HG02885 (cell line): ENCODE measurements at regions not wholly inside any gene's neighbourhood (a gene's known extent, or its start where the extent isn't known, plus 50 kb on each side); places are given as distances from the start of the nearest gene placed in this dataset.

Source experiments
- ATAC-seq: cut with Tn5 transposase; IDR thresholded peaks from one replicate; pipeline ENCODE4 v1.9.1; 2021; ENCODE audit warnings: mild to moderate bottlenecking; ENCODE audit not compliant: unreplicated experiment, poor library complexity

- no peak for ATAC-seq
Measured at GRCh38 chr16:17829811-17830210, 359.1 kb upstream of the XYLT1 start.

GRCh38 chr16:17828012-17828411 is 357.3 kb upstream of the XYLT1 start:
- ATAC-seq = no peak

- no peak for ATAC-seq
Measured at GRCh38 chr16:17827313-17827712, 356.6 kb upstream of the XYLT1 start.

GRCh38 chr16:17817943-17818342 is 347.2 kb upstream of the XYLT1 start:
- ATAC-seq = no peak

GRCh38 chr16:17817260-17817659 is 346.5 kb upstream of the XYLT1 start:
- ATAC-seq = no peak

GRCh38 chr16:17812771-17813170 is 342.0 kb upstream of the XYLT1 start:
- no peak for ATAC-seq

GRCh38 chr16:17804857-17805256 is 334.1 kb upstream of the XYLT1 start:
- no peak for ATAC-seq

- no peak for ATAC-seq
Measured at GRCh38 chr16:17803625-17804410, 333.1 kb upstream of the XYLT1 start.

GRCh38 chr16:17802571-17802970 is 331.8 kb upstream of the XYLT1 start:
- no peak for ATAC-seq

GRCh38 chr16:17801068-17801467 is 330.3 kb upstream of the XYLT1 start:
- no peak for ATAC-seq

- ATAC-seq = no peak
Measured at GRCh38 chr16:17798716-17799115, 328.0 kb upstream of the XYLT1 start.

GRCh38 chr16:17793354-17793753 is 322.6 kb upstream of the XYLT1 start:
- no peak for ATAC-seq

GRCh38 chr16:17784073-17784472 is 313.3 kb upstream of the XYLT1 start:
- no peak for ATAC-seq

- no peak for ATAC-seq
Measured at GRCh38 chr16:17780181-17780580, 309.4 kb upstream of the XYLT1 start.

GRCh38 chr16:17777408-17777863 is 306.7 kb upstream of the XYLT1 start:
- ATAC-seq = no peak

GRCh38 chr16:17776888-17777287 is 306.1 kb upstream of the XYLT1 start:
- no peak for ATAC-seq

GRCh38 chr16:17776465-17776864 is 305.7 kb upstream of the XYLT1 start:
- no peak for ATAC-seq

- no peak for ATAC-seq
Measured at GRCh38 chr16:17775061-17775460, 304.3 kb upstream of the XYLT1 start.

GRCh38 chr16:17773698-17774101 is 302.9 kb upstream of the XYLT1 start:
- no peak for ATAC-seq

GRCh38 chr16:17770104-17770503 is 299.3 kb upstream of the XYLT1 start:
- no peak for ATAC-seq

GRCh38 chr16:17769065-17769464 is 298.3 kb upstream of the XYLT1 start:
- ATAC-seq = no peak

GRCh38 chr16:17768257-17768656 is 297.5 kb upstream of the XYLT1 start:
- no peak for ATAC-seq
